Pancreas (tissue), 10 donors: ENCODE measurements at regions not wholly inside any gene's neighbourhood (a gene's known extent, or its start where the extent isn't known, plus 50 kb on each side); places are given as distances from the start of the nearest gene placed in this dataset.

Experiments used
- ATAC-seq, 4 donors: fragments of 200-7000 bp; cut with Tn5 transposase; one replicate each; pipeline versions ENCODE4 v1.8.0 to v1.9.1; 2020; ENCODE audit warnings: mild to moderate bottlenecking in 4 of 4, moderate library complexity in 4 of 4
- DNase-seq, 6 donors: peaks; one replicate each; pipeline ENCODE4 v3.0.0-alpha.2; 2020
- FAIRE-seq: peaks from 2 replicates; lab custom pipeline; 2012; peaks lifted over from hg19 to GRCh38; lab: Jason Lieb, UNC
- H3K27ac ChIP-seq, 4 donors: fragments of 200-600 bp; sonication (generic); 1 replicate in 3 of 4; 2 replicates in 1 of 4; pipeline versions ENCODE4 v1.5.0 to v1.8.0; 2020
- H3K27me3 ChIP-seq, 4 donors: fragments of 200-600 bp; one replicate each; pipeline ENCODE4 v1.8.0; 2021
- H3K36me3 ChIP-seq, 3 donors: fragments of 200-600 bp; sonication (generic) in 1 of 3; one replicate each; pipeline versions ENCODE4 v1.5.0 to v1.8.0; 2020 to 2021
- H3K4me1 ChIP-seq, 3 donors: fragments of 200-600 bp; one replicate each; pipeline ENCODE4 v1.8.0; 2021
- H3K4me3 ChIP-seq, 4 donors: fragments of 200-600 bp; sonication (generic) in 2 of 4; one replicate each; pipeline versions ENCODE4 v1.5.0 to v1.8.0; 2020 to 2021
- H3K9me3 ChIP-seq, 4 donors: fragments of 200-600 bp; one replicate each; pipeline ENCODE4 v1.8.0; 2021
- CTCF ChIP-seq, 4 donors: fragments of 200-600 bp; sonication (generic) in 3 of 4; IDR thresholded peaks; one replicate each; pipeline versions ENCODE4 v1.5.0 to v1.8.0; 2021; ENCODE audit warnings: antibody characterized with exemption in 4 of 4
- WGBS, 2 donors: extraction: QIAGEN DNeasy Blood & Tissue Kit; methylation state at CpG; one replicate each; pipeline ENCODE4 v1.1.7; 2013; 5-methylcytosine and 5-hydroxymethylcytosine counted together
- intact Hi-C, 3 donors: fragments of 100-400 bp; cut with DNase I; formaldehyde crosslinking; loops; one replicate each; pipeline versions ENCODE4 v1.11.1 to v1.14.2; 2022
- donor health status: healthy with polysubstance abuse.
- donor health status: DM: no; HTN: no; CAD: no; lungs with moderate emphysema.
- donor health status: DM: no; HTN: no; CAD: no.
- donor health status: control.
- donor health status: control.
- donor health status: Bipolar disorder and iron deficiency.
- donor health status: DM: yes; HTN: yes; CAD: no.
- donor health status: DM: no; HTN: no; CAD: no.
- donor health status: DM: no; HTN: no; CAD: no.
- donor health status: DM: yes; HTN: yes; CAD: no.

GRCh38 chr3:64445109-64445943 lies 220.1 kb upstream of the PRICKLE2 start:
- DNase-seq = peak; percentile 62 to 88 (median 66)

GRCh38 chr3:64444490-64445108 lies 219.3 kb upstream of the PRICKLE2 start:
- FAIRE-seq (no peak), DNase-seq (peak in 4 of 6 donors; percentile 19 to 66 (median 46)), ATAC-seq (peak in 3 of 4 donors; percentile 1 to 4 (median 3))
- H3K27me3 ChIP-seq = no peaks in the 10 kb centered on the region
- no peaks in the 10 kb centered on the region for H3K9me3 ChIP-seq
- intact Hi-C loops = no loop called here
- H3K4me3 ChIP-seq = peak overlapping the region; percentile 61 to 74 (median 68)
- peak overlapping the region in 1 of 4 donors; percentile 38 for H3K27ac ChIP-seq
- 8 to 12% methylated on average over 27 to 29 of the region's 29 CpGs for WGBS, 2 donors
- no peak for TF ChIP-seq CTCF (IDR thresholded peaks at IDR 0.05)
- H3K4me1 ChIP-seq = peaks cover 10 to 27% (median 26%) of the 10 kb centered on the region in 3 donors
- no peaks in the 10 kb centered on the region for H3K36me3 ChIP-seq

More at GRCh38 chr3:64445109-64445943, 220.1 kb upstream of the PRICKLE2 start:
- FAIRE-seq (no peak), ATAC-seq (peak; percentile 58 to 77 (median 70))
- Histone ChIP-seq H3K4me3 (peak overlapping the region; percentile 61 to 74 (median 68)), H3K36me3 (no peaks in the 10 kb centered on the region), H3K27me3 (no peaks in the 10 kb centered on the region), H3K9me3 (no peaks in the 10 kb centered on the region), H3K27ac (peak overlapping the region in 1 of 4 donors; percentile 38), H3K4me1 (peaks cover 10 to 20% (median 19%) of the 10 kb centered on the region in 3 donors)
- intact Hi-C loops = no loop called here
- no peak for TF ChIP-seq CTCF (IDR thresholded peaks at IDR 0.05)
- 2 to 4% methylated on average over 31 to 79 of the region's 79 CpGs for WGBS, 2 donors

- DNase-seq (peak in 2 of 6 donors; percentile 27), ATAC-seq (no peak), FAIRE-seq (no peak)
- H3K27me3 ChIP-seq = no peaks in the 10 kb centered on the region
- H3K9me3 ChIP-seq = no peaks in the 10 kb centered on the region
- 55 to 59% methylated on average over 16 of the region's 16 CpGs for WGBS, 2 donors
- H3K4me1 ChIP-seq = peaks cover 10 to 31% (median 27%) of the 10 kb centered on the region in 3 donors
- no peak for TF ChIP-seq CTCF (IDR thresholded peaks at IDR 0.05)
- no peaks in the 10 kb centered on the region for H3K36me3 ChIP-seq
- H3K4me3 ChIP-seq = peak overlapping the region in 2 of 4 donors; percentile 61 to 74
- H3K27ac ChIP-seq = no peak overlapping the region
- intact Hi-C loops = no loop called here
Measured at GRCh38 chr3:64443546-64444381, 218.5 kb upstream of the PRICKLE2 start.

- Histone ChIP-seq H3K4me3 (no peak overlapping the region), H3K27ac (peak overlapping the region; percentile 19 to 69 (median 50)), H3K36me3 (no peaks in the 10 kb centered on the region), H3K9me3 (no peaks in the 10 kb centered on the region), H3K4me1 (peaks cover 10 to 31% (median 27%) of the 10 kb centered on the region in 3 donors), H3K27me3 (no peaks in the 10 kb centered on the region)
- DNase-seq (peak in 5 of 6 donors; percentile 39 to 79 (median 69)), ATAC-seq (peak; percentile 59 to 76 (median 66)), FAIRE-seq (no peak)
- intact Hi-C loops = no loop called here
- no peak for TF ChIP-seq CTCF (IDR thresholded peaks at IDR 0.05)
- WGBS, 2 donors = 8 to 11% methylated on average over 6 of the region's 6 CpGs
Measured at GRCh38 chr3:64441861-64442260, 216.6 kb upstream of the PRICKLE2 start.
